SK-N-SH treated with all-trans-retinoic acid at 6 μM for 48 hours (cell line): ENCODE measurements at regions not wholly inside any gene's neighbourhood (a gene's known extent, or its start where the extent isn't known, plus 50 kb on each side); places are given as distances from the start of the nearest gene placed in this dataset.

ENCODE experiments used
- ATAC-seq: fragments of 200-7000 bp; cut with Tn5 transposase; 3 replicates; pipeline ENCODE4 v1.9.1; 2020; ENCODE audit warnings: mild to moderate bottlenecking, moderate library complexity
- BACH2 ChIP-seq: fragments of 250-450 bp; sonication (Bioruptor Pico); IDR thresholded peaks from 2 replicates; pipeline ENCODE4 v1.9.0; 2021; ENCODE audit warnings: mild to moderate bottlenecking, borderline replicate concordance
- CSDC2 ChIP-seq: fragments of 250-450 bp; sonication (Bioruptor Pico); IDR thresholded peaks from 2 replicates; pipeline ENCODE4 v1.5.0; 2020; ENCODE audit warnings: mild to moderate bottlenecking, moderate library complexity
- GLIS3 ChIP-seq: fragments of 250-450 bp; sonication (Bioruptor Pico); IDR thresholded peaks from 2 replicates; pipeline ENCODE4 v1.5.0; 2020; ENCODE audit warnings: mild to moderate bottlenecking, moderate library complexity
- ISL1 ChIP-seq: fragments of 250-450 bp; sonication (Bioruptor Pico); IDR thresholded peaks from 2 replicates; pipeline ENCODE4 v2.1.2; 2022; ENCODE audit warnings: mild to moderate bottlenecking, moderate library complexity
- OSR1 ChIP-seq: fragments of 250-450 bp; sonication (Bioruptor Pico); IDR thresholded peaks from 2 replicates; pipeline ENCODE4 v1.8.0; 2022; ENCODE audit warnings: moderate library complexity, mild to moderate bottlenecking, inconsistent platforms
- PPARA ChIP-seq: fragments of 250-450 bp; sonication (Bioruptor Pico); IDR thresholded peaks from 2 replicates; pipeline ENCODE4 v1.5.0; 2020; ENCODE audit warnings: mild to moderate bottlenecking, borderline replicate concordance
- RARB ChIP-seq: fragments of 250-450 bp; sonication (Bioruptor Pico); IDR thresholded peaks from 2 replicates; pipeline ENCODE4 v1.8.0; 2021; ENCODE audit warnings: mild to moderate bottlenecking, moderate library complexity
- SNAI2 ChIP-seq: fragments of 250-450 bp; sonication (Bioruptor Pico); IDR thresholded peaks from 2 replicates; pipeline ENCODE4 v1.5.0; 2020; ENCODE audit warnings: mild to moderate bottlenecking, moderate library complexity
- TCF4 ChIP-seq: fragments of 250-450 bp; sonication (Bioruptor Pico); IDR thresholded peaks from 2 replicates; pipeline ENCODE4 v1.8.0; 2021; ENCODE audit warnings: mild to moderate bottlenecking, moderate library complexity, borderline replicate concordance
- TOX ChIP-seq: fragments of 250-450 bp; sonication (Bioruptor Pico); IDR thresholded peaks from 2 replicates; pipeline ENCODE4 v1.8.0; 2021; ENCODE audit warnings: mild to moderate bottlenecking, moderate library complexity, borderline replicate concordance
- ZC3H10 ChIP-seq: fragments of 250-450 bp; sonication (Bioruptor Pico); IDR thresholded peaks from 2 replicates; pipeline ENCODE4 v1.5.1; 2021; ENCODE audit warnings: mild to moderate bottlenecking, moderate library complexity
- ZFP30 ChIP-seq: fragments of 450-650 bp; formaldehyde crosslinking; IDR thresholded peaks from 2 replicates; pipeline ENCODE4 v1.5.0; 2022; ENCODE audit warnings: mild to moderate bottlenecking, moderate library complexity
- ZNF565 ChIP-seq: fragments of 450-650 bp; formaldehyde crosslinking; conservative IDR thresholded peaks from 2 replicates; pipeline ENCODE4 v1.5.0; 2020; ENCODE audit warnings: low read depth, mild to moderate bottlenecking, moderate library complexity
- ZNF70 ChIP-seq: fragments of 450-650 bp; formaldehyde crosslinking; IDR thresholded peaks from 2 replicates; pipeline ENCODE4 v1.5.0; 2020; ENCODE audit warnings: mild to moderate bottlenecking, moderate library complexity
- ZNF8 ChIP-seq: fragments of 450-650 bp; formaldehyde crosslinking; IDR thresholded peaks from 2 replicates; pipeline ENCODE4 v1.5.0; 2020; ENCODE audit warnings: mild to moderate bottlenecking, moderate library complexity
- TF ChIP-seq, protein P1 (sequence below): fragments of 250-450 bp; sonication (Bioruptor Pico); IDR thresholded peaks from 2 replicates; pipeline ENCODE4 v1.8.0; 2020; ENCODE audit warnings: mild to moderate bottlenecking, moderate library complexity, borderline replicate concordance
- TF ChIP-seq, protein P2 (sequence below): fragments of 250-450 bp; sonication (Bioruptor Pico); IDR thresholded peaks from 2 replicates; pipeline ENCODE4 v1.8.0; 2021; ENCODE audit warnings: low read depth, mild to moderate bottlenecking, moderate library complexity, borderline replicate concordance
- TF ChIP-seq, protein P3 (sequence below): fragments of 250-450 bp; sonication (Bioruptor Pico); IDR thresholded peaks from 2 replicates; pipeline ENCODE4 v1.5.1; 2021; ENCODE audit warnings: mild to moderate bottlenecking, moderate library complexity
- TF ChIP-seq, protein P4 (sequence below): fragments of 250-450 bp; sonication (Bioruptor Pico); IDR thresholded peaks from 2 replicates; pipeline ENCODE4 v1.5.1; 2020; ENCODE audit warnings: low read depth, mild to moderate bottlenecking, moderate library complexity
- TF ChIP-seq, protein P5 (sequence below): fragments of 250-450 bp; sonication (Bioruptor Pico); IDR thresholded peaks from 2 replicates; pipeline ENCODE4 v1.5.0; 2020; ENCODE audit warnings: mild to moderate bottlenecking, moderate library complexity

DNA sequence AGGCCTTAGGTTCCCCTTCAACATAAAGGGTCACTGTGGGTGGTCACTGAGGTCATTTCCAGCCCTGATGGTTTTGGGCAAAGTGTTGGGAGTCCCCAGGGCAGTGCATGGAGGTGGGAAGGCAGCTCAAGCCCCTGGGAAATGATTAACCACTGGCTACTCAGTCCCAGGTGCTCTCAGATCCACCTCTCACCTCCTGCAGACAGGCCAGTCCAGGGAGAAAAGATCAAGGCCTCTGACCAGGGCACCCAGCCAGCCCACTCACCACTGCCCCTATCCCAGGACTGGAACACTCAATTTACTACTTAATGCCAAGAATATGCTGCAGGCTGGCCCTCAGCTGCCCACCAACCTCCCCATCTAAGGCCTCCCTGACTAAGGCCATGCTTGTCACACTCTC, 1307.9 kb downstream of the UQCRFS1 start:
- ATAC-seq: no peak
- no peak for TF ChIP-seq ZFP30

DNA sequence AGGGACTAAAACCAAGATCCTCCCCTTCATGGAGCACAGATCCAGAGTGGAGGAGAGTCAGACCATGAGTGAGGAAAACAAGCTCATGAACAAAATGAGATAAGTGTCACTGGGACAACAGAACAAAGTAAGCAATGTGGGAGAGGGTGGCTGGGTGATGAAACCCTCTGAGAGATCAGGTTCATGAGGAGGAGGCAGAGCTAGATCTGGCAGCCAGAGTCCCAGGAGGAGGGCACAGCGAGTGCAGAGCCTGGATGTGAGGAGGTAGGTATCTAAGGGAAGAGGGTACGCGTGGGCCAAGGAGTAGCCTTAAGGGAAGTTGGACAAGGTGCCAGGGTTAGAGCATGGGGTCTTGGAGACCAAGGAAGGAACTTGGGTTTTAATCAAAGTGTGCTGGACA, 1311.9 kb downstream of the UQCRFS1 start:
- TF ChIP-seq ISL1 (no peak), BACH2 (CRISPR knock-in tag) (no peak), TCF4 (no peak), SNAI2 (CRISPR knock-in tag) (no peak)
- ATAC-seq: no peak

DNA sequence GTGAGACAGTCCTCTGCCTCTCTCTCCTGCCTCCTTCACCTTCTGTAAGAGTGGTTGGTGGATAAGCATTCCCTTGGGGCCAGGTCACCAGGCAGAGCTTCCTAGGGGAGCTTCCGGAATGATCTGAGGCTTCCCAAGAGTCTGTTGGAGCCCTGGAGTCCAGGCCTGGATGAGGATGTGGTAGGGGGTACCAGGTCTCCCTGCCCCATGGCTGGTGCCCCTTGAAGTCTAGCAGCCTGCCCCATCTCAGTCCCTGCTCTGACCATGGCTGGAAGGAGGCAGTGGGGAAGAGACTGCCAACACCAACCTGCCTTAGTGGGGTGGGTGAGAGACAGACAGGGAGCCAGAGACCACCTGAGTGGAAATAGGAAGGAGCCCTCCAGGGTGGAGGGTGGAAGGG, 1316.9 kb downstream of the UQCRFS1 start:
- ATAC-seq: no peak

DNA sequence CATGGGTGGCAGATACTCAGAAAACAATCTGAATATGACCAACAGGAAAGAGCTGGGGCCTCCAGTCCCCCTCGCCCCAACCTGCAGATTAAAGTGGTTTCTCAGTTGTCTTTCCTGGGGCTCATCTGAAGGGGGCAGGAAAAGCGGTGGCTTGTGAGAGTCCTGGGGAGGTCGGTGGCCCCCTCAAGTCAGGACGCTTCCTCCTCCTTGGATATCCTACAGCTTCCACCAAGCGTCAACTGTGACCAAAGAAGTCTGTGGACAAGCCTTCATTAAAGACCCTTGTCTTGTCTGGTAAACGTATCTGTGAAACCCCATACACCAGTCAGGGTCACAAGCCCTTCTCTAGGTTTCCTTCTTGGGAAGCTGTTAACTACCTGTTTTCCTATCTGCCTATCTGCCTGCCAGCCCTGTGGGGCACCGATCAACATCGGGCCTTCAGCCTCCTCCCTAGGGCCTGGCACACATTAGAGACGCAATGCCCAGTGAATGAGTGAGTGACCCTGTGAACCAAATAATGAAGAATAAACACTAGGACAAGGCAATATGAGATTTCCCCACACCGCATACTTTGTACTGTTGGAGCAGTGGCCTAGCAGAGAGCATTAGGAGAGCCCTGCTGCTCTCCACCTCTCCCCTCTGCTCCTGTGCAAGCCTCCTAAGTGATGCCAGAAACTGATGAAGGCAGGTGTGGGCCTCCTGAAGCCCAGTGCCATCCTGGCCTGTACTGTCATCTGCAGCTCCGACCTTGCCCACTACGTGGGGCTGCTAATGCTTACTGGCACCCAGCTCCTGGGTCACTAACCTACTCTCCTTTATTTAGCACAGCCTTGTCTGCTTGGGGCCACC, 1317.8 kb downstream of the UQCRFS1 start:
- TF ChIP-seq ZFP30: no peak
- TF ChIP-seq, protein P1, sequence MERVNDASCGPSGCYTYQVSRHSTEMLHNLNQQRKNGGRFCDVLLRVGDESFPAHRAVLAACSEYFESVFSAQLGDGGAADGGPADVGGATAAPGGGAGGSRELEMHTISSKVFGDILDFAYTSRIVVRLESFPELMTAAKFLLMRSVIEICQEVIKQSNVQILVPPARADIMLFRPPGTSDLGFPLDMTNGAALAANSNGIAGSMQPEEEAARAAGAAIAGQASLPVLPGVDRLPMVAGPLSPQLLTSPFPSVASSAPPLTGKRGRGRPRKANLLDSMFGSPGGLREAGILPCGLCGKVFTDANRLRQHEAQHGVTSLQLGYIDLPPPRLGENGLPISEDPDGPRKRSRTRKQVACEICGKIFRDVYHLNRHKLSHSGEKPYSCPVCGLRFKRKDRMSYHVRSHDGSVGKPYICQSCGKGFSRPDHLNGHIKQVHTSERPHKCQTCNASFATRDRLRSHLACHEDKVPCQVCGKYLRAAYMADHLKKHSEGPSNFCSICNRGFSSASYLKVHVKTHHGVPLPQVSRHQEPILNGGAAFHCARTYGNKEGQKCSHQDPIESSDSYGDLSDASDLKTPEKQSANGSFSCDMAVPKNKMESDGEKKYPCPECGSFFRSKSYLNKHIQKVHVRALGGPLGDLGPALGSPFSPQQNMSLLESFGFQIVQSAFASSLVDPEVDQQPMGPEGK: no peak
- no peak for TF ChIP-seq CSDC2
- no peak for TF ChIP-seq ZNF70 (CRISPR knock-in tag)
- no peak for TF ChIP-seq TOX (CRISPR knock-in tag)
- no peak for TF ChIP-seq SNAI2 (CRISPR knock-in tag)
- TF ChIP-seq RARB (CRISPR knock-in tag): no peak
- TF ChIP-seq, protein P2, sequence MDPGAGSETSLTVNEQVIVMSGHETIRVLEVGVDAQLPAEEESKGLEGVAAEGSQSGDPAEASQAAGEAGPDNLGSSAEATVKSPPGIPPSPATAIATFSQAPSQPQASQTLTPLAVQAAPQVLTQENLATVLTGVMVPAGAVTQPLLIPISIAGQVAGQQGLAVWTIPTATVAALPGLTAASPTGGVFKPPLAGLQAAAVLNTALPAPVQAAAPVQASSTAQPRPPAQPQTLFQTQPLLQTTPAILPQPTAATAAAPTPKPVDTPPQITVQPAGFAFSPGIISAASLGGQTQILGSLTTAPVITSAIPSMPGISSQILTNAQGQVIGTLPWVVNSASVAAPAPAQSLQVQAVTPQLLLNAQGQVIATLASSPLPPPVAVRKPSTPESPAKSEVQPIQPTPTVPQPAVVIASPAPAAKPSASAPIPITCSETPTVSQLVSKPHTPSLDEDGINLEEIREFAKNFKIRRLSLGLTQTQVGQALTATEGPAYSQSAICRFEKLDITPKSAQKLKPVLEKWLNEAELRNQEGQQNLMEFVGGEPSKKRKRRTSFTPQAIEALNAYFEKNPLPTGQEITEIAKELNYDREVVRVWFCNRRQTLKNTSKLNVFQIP: no peak
- TF ChIP-seq, protein P3, sequence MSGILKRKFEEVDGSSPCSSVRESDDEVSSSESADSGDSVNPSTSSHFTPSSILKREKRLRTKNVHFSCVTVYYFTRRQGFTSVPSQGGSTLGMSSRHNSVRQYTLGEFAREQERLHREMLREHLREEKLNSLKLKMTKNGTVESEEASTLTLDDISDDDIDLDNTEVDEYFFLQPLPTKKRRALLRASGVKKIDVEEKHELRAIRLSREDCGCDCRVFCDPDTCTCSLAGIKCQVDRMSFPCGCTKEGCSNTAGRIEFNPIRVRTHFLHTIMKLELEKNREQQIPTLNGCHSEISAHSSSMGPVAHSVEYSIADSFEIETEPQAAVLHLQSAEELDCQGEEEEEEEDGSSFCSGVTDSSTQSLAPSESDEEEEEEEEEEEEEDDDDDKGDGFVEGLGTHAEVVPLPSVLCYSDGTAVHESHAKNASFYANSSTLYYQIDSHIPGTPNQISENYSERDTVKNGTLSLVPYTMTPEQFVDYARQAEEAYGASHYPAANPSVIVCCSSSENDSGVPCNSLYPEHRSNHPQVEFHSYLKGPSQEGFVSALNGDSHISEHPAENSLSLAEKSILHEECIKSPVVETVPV (CRISPR knock-in tag): no peak
- TF ChIP-seq, protein P4, sequence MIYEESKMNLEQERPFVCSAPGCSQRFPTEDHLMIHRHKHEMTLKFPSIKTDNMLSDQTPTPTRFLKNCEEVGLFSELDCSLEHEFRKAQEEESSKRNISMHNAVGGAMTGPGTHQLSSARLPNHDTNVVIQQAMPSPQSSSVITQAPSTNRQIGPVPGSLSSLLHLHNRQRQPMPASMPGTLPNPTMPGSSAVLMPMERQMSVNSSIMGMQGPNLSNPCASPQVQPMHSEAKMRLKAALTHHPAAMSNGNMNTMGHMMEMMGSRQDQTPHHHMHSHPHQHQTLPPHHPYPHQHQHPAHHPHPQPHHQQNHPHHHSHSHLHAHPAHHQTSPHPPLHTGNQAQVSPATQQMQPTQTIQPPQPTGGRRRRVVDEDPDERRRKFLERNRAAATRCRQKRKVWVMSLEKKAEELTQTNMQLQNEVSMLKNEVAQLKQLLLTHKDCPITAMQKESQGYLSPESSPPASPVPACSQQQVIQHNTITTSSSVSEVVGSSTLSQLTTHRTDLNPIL (CRISPR knock-in tag): no peak
- TF ChIP-seq ZNF565 (CRISPR knock-in tag): no peak
- no peak for TF ChIP-seq BACH2 (CRISPR knock-in tag)
- TF ChIP-seq, protein P5, sequence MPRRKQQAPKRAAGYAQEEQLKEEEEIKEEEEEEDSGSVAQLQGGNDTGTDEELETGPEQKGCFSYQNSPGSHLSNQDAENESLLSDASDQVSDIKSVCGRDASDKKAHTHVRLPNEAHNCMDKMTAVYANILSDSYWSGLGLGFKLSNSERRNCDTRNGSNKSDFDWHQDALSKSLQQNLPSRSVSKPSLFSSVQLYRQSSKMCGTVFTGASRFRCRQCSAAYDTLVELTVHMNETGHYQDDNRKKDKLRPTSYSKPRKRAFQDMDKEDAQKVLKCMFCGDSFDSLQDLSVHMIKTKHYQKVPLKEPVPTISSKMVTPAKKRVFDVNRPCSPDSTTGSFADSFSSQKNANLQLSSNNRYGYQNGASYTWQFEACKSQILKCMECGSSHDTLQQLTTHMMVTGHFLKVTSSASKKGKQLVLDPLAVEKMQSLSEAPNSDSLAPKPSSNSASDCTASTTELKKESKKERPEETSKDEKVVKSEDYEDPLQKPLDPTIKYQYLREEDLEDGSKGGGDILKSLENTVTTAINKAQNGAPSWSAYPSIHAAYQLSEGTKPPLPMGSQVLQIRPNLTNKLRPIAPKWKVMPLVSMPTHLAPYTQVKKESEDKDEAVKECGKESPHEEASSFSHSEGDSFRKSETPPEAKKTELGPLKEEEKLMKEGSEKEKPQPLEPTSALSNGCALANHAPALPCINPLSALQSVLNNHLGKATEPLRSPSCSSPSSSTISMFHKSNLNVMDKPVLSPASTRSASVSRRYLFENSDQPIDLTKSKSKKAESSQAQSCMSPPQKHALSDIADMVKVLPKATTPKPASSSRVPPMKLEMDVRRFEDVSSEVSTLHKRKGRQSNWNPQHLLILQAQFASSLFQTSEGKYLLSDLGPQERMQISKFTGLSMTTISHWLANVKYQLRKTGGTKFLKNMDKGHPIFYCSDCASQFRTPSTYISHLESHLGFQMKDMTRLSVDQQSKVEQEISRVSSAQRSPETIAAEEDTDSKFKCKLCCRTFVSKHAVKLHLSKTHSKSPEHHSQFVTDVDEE (CRISPR knock-in tag): no peak
- no peak for TF ChIP-seq OSR1 (CRISPR knock-in tag)
- TF ChIP-seq GLIS3 (CRISPR knock-in tag): no peak
- TF ChIP-seq PPARA (CRISPR knock-in tag): no peak
- no peak for TF ChIP-seq ZNF8
- TF ChIP-seq, all 23 proteins: peak for 0
- no peak for ATAC-seq

More for the DNA sequence above, 1316.9 kb downstream of the UQCRFS1 start:
- no peak for TF ChIP-seq ISL1
- no peak for TF ChIP-seq CSDC2
- no peak for TF ChIP-seq ZNF565 (CRISPR knock-in tag)
- no peak for TF ChIP-seq BACH2 (CRISPR knock-in tag)
- TF ChIP-seq, protein P4 (CRISPR knock-in tag): no peak
- TF ChIP-seq, protein P2: no peak
- TF ChIP-seq OSR1 (CRISPR knock-in tag): no peak
- no peak for TF ChIP-seq RARB (CRISPR knock-in tag)
- no peak for TF ChIP-seq ZC3H10 (CRISPR knock-in tag)
- no peak for TF ChIP-seq TCF4
- no peak for TF ChIP-seq PPARA (CRISPR knock-in tag)
- TF ChIP-seq, all 23 proteins: peak for 0
